ENCODE measurements at regions not wholly inside any gene's neighbourhood (a gene's known extent, or its start where the extent isn't known, plus 50 kb on each side); places are given as distances from the start of the nearest gene placed in this dataset.

DNA sequence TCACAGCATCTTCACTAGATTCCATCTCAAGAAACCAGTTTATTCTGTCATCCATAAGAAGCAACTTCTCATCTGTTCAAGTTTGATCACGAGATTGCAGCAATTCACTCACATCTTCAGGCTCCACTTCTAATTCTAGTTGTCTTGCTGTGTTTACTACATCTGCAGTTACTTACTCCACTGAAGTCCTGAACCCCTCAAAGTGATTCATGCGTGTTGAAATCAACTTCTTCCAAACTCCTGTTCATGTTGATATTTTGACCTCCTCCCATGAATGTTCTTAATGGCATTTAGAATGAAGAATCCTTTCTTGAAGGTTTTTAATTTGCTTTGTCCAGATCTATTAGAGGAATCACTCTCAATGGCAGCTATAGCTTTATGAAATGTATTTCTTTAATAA lies 287.6 kb upstream of the TBL1XR1 start:
- TF ChIP-seq EP300 (IDR thresholded peaks at IDR 0.05) (no peak), CTCF (IDR thresholded peaks at IDR 0.05) (no peak)
